Activated CD8-positive, alpha-beta memory T cell treated with anti-CD3 and anti-CD28 coated beads for 36 hours (primary cell): ENCODE measurements at regions not wholly inside any gene's neighbourhood (a gene's known extent, or its start where the extent isn't known, plus 50 kb on each side); places are given as distances from the start of the nearest gene placed in this dataset.
"Not testable (repeated sequence)": the region's sequence is repeated elsewhere in the genome, so short reads cannot be mapped to it uniquely, and the experiment has no call there.

Source experiments
- CTCF ChIA-PET: fragments of 350-600 bp; sonication (Branson Sonifier 250); formaldehyde crosslinking; loops from one replicate; lab custom pipeline; 2021; ENCODE audit warnings: antibody characterized with exemption; lab: Charles Lee
- POLR2A ChIA-PET: fragments of 350-600 bp; sonication (Branson Sonifier 250); formaldehyde crosslinking; loops from one replicate; lab custom pipeline; 2021; ENCODE audit warnings: antibody characterized with exemption; lab: Charles Lee

DNA sequence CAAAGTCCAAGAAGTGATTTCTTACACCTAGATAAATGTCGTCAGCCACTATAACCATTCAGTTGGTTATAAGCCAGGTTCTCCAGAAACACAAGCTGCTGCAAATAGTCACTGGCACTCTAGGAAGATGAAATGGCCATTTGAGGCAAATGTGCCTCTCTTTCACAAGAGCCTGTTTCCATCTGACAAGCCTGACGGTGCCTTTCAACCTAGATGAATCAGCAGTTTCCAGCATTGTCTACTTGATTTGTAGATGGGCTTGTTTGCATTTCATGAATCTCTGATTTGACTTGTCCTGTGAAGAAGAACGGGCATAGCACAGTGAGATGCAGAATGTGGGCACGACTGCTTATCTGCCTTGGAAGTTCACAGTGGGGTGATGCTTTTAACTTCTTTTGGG lies 327.2 kb downstream of the LMO7 start:
- ChIA-PET CTCF (no interaction called here), POLR2A (no interaction called here)

GRCh38 chr13:75961911-75962310 lies 325.8 kb downstream of the LMO7 start:
- CTCF ChIA-PET, result no interaction called here
- POLR2A ChIA-PET, result no interaction called here

DNA sequence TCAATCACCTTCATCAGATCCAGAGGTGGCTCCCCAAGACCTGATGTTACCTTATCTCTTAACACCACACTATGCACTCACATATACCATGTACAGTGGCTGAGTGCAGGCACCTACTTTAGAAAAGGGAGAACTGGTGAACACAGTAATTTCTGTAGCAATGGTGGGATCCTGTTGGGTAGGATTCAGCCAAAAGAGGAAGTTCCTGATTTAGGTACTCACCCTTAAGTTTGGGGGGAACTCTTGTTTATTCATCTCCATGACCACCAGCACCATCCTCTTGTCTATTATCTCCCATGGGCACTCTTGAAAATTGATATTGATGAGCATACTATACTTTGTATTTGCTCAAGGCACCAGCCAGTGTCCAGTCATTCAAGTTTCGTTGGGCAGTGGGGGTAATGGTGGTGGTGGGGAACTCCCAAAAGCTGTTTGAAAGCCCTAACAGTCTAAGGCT lies 324.4 kb downstream of the LMO7 start:
- ChIA-PET CTCF (no interaction called here), POLR2A (no interaction called here)

GRCh38 chr13:75959861-75960481 lies 323.8 kb downstream of the LMO7 start:
- CTCF ChIA-PET, result no interaction called here
- POLR2A ChIA-PET, result no interaction called here

DNA sequence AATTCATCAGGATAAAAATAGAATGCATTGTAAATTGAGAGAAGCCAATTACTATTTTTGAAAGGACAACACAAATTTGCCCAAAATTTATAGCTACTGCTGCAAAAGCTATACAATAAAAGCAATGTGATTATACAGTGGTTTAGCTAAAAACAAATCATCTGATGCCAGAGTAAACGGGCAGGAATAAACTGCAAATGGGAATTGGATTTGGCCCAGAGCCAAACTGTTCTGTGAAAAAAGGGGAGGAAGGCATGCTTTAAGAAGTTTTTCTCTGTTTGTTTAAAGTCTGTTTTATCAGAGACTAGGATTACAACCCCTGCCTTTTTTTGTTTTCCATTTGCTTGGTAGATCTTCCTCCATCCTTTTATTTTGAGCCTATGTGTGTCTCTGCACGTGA lies 317.5 kb downstream of the LMO7 start:
- CTCF ChIA-PET, POLR2A ChIA-PET: not testable (repeated sequence)

- CTCF ChIA-PET, result no interaction called here
- POLR2A ChIA-PET, result no interaction called here
These were observed 311.3 kb downstream of the LMO7 start for GRCh38 chr13:75947448-75947847.

- CTCF ChIA-PET, result no interaction called here
- POLR2A ChIA-PET, result no interaction called here
These were observed 310.6 kb downstream of the LMO7 start for GRCh38 chr13:75946536-75947284.

DNA sequence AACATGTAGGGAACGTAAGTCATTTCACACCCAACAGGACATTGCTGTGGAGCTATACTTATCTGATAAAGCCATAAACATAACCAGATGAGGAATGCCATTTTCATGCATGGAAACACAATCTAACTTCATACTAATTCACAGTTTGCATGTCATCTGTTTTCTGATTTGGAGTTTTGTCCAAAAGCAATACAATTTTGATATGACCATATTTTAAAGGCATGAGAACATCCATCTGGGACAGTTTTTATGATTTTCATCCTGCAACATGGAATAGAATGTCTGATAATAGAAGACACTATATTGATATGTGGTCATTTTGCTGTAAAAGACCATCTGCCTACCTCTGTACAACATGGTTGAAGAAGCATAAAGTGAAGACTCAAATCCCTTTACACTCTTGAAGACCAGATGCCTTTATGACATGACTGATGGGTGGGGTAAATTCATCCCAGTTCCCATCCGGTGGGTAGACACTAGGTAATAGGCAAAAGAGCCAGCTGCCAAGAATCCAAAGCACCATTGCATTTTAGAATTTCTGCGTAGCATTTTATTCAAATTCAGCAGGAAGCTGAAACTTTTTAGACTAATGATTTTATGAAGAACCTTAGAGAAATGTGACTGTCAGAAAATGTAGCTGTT lies 309.8 kb downstream of the LMO7 start:
- POLR2A ChIA-PET, result no interaction called here
- CTCF ChIA-PET, result no interaction called here

- POLR2A ChIA-PET, result no interaction called here
- CTCF ChIA-PET, result interaction anchor here (0.9 kb wide), 1 partner anchor 43 kb away, joined by 3 read pairs; no protein-coding TSS in a partner anchor
These were observed 302.9 kb downstream of the LMO7 start for GRCh38 chr13:75938811-75939560.

GRCh38 chr13:75936791-75937190 lies 300.7 kb downstream of the LMO7 start:
- ChIA-PET POLR2A (no interaction called here), CTCF (no interaction called here)

GRCh38 chr13:75935805-75936204 lies 299.7 kb downstream of the LMO7 start:
- POLR2A ChIA-PET, result no interaction called here

DNA sequence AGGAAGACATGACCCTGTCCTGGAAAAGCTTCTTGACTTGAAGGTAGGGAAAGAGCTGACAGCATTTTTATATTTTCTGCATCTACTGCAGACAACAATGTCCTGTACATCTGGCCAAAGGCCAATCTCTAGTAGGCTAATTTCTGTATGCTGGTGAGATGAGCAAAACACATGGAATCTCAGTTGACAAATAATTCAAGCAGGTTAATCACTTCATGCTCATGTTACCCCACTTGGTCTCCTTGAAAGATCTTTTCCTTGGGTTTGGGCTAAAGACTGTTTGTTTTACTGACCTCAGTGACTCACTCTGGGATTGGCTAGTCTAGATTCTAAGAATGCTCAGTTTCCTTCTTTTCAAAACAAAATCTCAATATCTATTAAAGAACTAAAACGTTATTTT lies 298.8 kb downstream of the LMO7 start:
- ChIA-PET POLR2A (no interaction called here), CTCF (no interaction called here)

More at GRCh38 chr13:75935805-75936204, 299.7 kb downstream of the LMO7 start:
- CTCF ChIA-PET, result no interaction called here

DNA sequence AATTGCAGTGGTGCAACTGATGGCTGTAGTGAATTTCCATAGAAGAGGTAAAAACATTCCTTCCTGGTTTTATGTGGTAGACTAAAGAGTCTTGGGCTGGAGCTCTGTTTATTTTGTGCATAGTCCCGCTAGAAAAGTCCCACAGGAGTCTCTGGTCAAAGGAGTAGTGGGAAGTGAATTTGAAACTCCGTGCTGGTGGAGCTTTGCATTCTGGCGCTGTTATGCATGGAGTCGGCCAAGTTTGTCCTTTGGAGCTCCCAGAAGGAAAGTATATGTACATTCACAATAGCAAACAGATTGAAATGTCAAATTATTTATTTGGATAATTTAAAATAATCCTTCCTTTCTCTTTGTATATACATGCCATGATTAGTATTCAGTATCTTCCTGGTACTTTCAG lies 296.5 kb downstream of the LMO7 start:
- ChIA-PET CTCF (no interaction called here), POLR2A (no interaction called here)

- CTCF ChIA-PET, result no interaction called here
- POLR2A ChIA-PET, result no interaction called here
These were observed 295.0 kb downstream of the LMO7 start for GRCh38 chr13:75931116-75931515.

- POLR2A ChIA-PET, result no interaction called here
- CTCF ChIA-PET, result no interaction called here
These were observed 292.9 kb downstream of the LMO7 start for GRCh38 chr13:75929076-75929475.

DNA sequence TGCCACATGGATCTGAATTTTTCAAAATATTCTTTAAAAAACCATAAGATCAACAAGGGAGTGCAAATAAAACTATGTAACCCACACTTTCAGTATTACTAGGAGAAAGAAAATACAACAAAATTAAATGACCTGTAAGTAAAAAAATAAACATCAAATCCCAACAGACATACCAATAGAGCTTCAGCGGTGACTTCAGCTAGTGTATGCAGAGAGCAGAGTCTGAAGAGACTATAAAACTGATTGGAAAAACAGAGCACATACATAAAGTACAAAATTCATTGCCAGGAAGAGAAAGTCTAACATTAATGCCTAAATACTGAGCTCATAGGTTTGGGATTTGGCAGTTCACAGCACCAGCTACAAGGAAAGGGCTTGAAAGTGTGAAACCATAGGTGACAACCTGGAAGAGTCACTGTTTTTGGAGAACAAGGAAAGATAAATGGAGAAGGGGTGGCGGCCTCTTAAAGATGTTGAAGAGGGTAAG lies 291.1 kb downstream of the LMO7 start:
- CTCF ChIA-PET, result no interaction called here
- POLR2A ChIA-PET, result no interaction called here

GRCh38 chr13:75920536-75920935 lies 284.4 kb downstream of the LMO7 start:
- ChIA-PET CTCF (no interaction called here), POLR2A (no interaction called here)

GRCh38 chr13:75919660-75920199 lies 283.6 kb downstream of the LMO7 start:
- ChIA-PET POLR2A (no interaction called here), CTCF (no interaction called here)

DNA sequence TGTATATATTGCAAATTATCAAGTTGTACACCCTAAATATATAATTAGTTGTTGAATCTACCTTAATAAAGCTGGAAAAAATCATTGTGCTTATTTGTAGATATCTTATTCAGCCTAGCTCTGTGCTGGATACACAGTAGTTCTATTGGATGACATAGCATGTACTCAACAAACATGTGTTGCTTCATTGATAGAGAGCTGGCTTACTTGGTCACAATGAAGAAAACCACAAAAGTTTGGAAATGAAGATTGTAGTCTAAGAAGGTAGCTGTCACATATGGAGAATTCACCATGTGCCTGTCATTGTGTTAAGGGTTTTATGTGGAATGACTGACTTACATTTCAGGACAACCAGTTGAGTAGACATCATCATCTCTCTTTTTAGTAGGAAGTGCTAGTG lies 278.9 kb downstream of the LMO7 start:
- ChIA-PET POLR2A (no interaction called here), CTCF (no interaction called here)

DNA sequence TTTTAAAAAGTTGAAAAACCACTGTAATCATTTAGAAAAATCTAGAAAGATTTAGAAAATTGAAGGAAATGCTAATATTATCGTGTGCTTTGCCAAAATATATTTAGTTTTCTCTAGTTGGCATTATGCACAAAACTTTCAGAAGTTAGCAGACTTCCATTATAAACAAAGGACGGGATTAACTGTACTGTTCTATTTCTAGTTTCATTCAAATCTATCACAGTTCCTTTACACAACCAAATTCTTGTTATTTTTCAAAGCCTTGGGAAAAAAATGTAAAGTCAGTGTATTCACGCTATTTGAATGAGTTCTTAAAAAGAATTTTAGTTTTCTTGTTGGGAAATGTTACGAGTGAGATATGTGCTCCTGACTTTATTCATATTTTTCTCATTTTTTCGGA lies 277.8 kb downstream of the LMO7 start:
- POLR2A ChIA-PET, result no interaction called here
- CTCF ChIA-PET, result no interaction called here
